ENCODE measurements at regions not wholly inside any gene's neighbourhood (a gene's known extent, or its start where the extent isn't known, plus 50 kb on each side); places are given as distances from the start of the nearest gene placed in this dataset.

DNA sequence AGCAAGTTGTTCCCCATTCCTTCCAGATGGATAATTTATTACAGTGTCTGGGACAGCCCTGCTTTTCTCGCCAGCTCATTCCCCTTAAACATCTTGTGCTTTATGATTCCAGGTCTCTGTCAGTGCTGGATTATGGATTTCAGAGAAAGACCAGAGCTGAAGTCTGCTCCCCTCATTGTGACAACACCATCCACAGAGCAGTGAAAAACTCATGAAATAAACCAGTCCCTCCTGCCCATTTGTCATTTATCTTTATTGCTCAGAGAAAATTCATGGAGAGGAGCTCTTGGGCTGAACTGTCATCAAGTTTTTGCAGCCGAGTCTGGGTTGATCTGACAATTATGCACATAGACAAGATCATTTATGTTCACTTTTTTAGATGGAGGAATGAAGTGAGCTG is 92.7 kb upstream of the GPR12 start (continued):
- no peak for TF ChIP-seq REST (IDR thresholded peaks at IDR 0.05; ENCODE audit: low read depth)
- TF ChIP-seq ZFX (IDR thresholded peaks at IDR 0.05): no peak
- TF ChIP-seq YY1 (IDR thresholded peaks at IDR 0.05; ENCODE audit: extremely low read depth, insufficient replicate concordance, low read depth, low read length): no peak
- TF ChIP-seq POLR2A (IDR thresholded peaks at IDR 0.05; ENCODE audit: borderline replicate concordance, extremely low read depth, insufficient read depth, insufficient read length): no peak

GRCh38 chr13:26847281-26847680 is 86.7 kb upstream of the GPR12 start:
- ChIA-PET CTCF (no interaction called here), POLR2A (no interaction called here), RAD21 (ENCODE audit: low non-redundant PET in 1 of 2, low total read pairs in 2 of 2, uncharacterized antibody in 2 of 2, unreplicated experiment in 2 of 2) (no interaction called here)
- peaks cover 55% of the 10 kb centered on the region for H3K27me3 ChIP-seq (ENCODE audit: insufficient read depth, low read length)
- no peak overlapping the region for H3K9ac ChIP-seq (ENCODE audit: low read length)
- H3K9me3 ChIP-seq (ENCODE audit: control insufficient read depth in 1 of 2, insufficient read depth in 1 of 2, low read depth in 1 of 2, low read length in 2 of 2): no peaks in the 10 kb centered on the region
- no peak overlapping the region for H3K4me2 ChIP-seq (ENCODE audit: low read length)
- DNase-seq (ENCODE audit: low read depth, low spot score) (no peak), ATAC-seq (no peak)
- H3K79me2 ChIP-seq (ENCODE audit: insufficient read depth, low read length): no peaks in the 10 kb centered on the region
- intact Hi-C loops (cut with micrococcal nuclease): no loop called here
- H3K9me2 ChIP-seq (ENCODE audit: insufficient read depth): no peaks in the 10 kb centered on the region
- no peaks in the 10 kb centered on the region for H3K36me3 ChIP-seq (ENCODE audit: control insufficient read depth in 1 of 2, insufficient read depth in 2 of 2, low read length in 2 of 2)
- no peak overlapping the region for H3K27ac ChIP-seq (ENCODE audit: low read depth, low read length)
- H3K4me3 ChIP-seq (replicated peaks in 1 of 2; ENCODE audit: low read depth in 1 of 2, low read length in 2 of 2): no peak overlapping the region
- no TSS peak for BruUV-seq (replicated peaks)
- H3K4me1 ChIP-seq (ENCODE audit: control insufficient read depth in 1 of 2, insufficient read depth in 2 of 2, low read length in 2 of 2): no peaks in the 10 kb centered on the region
- H4K20me1 ChIP-seq (ENCODE audit: insufficient read depth): no peaks in the 10 kb centered on the region
- H2AFZ ChIP-seq (ENCODE audit: low read depth, low read length, poor library complexity, severe bottlenecking): no peak overlapping the region
- TF ChIP-seq, protein P1, sequence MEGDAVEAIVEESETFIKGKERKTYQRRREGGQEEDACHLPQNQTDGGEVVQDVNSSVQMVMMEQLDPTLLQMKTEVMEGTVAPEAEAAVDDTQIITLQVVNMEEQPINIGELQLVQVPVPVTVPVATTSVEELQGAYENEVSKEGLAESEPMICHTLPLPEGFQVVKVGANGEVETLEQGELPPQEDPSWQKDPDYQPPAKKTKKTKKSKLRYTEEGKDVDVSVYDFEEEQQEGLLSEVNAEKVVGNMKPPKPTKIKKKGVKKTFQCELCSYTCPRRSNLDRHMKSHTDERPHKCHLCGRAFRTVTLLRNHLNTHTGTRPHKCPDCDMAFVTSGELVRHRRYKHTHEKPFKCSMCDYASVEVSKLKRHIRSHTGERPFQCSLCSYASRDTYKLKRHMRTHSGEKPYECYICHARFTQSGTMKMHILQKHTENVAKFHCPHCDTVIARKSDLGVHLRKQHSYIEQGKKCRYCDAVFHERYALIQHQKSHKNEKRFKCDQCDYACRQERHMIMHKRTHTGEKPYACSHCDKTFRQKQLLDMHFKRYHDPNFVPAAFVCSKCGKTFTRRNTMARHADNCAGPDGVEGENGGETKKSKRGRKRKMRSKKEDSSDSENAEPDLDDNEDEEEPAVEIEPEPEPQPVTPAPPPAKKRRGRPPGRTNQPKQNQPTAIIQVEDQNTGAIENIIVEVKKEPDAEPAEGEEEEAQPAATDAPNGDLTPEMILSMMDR (IDR thresholded peaks at IDR 0.05 in 2 of 3, conservative IDR thresholded peaks at IDR 0.05 in 1 of 3; ENCODE audit: borderline replicate concordance in 1 of 3, insufficient read depth in 1 of 3, low read depth in 2 of 3, low read length in 2 of 3): no peak
- no peak for TF ChIP-seq EZH2phosphoT487 (IDR thresholded peaks at IDR 0.05; ENCODE audit: borderline replicate concordance)
- no peak for TF ChIP-seq SIN3A (IDR thresholded peaks at IDR 0.05; ENCODE audit: low read depth)
- no peak for TF ChIP-seq ZNF274 (IDR thresholded peaks at IDR 0.05; ENCODE audit: low read depth, low read length)
- no peak for TF ChIP-seq POLR2AphosphoS5 (IDR thresholded peaks at IDR 0.05; ENCODE audit: low read depth, low read length)
- TF ChIP-seq CBX3 (IDR thresholded peaks at IDR 0.05; ENCODE audit: low read depth): no peak
- no peak for TF ChIP-seq CEBPB (IDR thresholded peaks at IDR 0.05; ENCODE audit: low read depth)
- no peak for TF ChIP-seq ZFX (IDR thresholded peaks at IDR 0.05)
- TF ChIP-seq POLR2A (IDR thresholded peaks at IDR 0.05; ENCODE audit: borderline replicate concordance, extremely low read depth, insufficient read depth, insufficient read length): no peak
- no peak for TF ChIP-seq MAX (IDR thresholded peaks at IDR 0.05)
- TF ChIP-seq FOSL1 (IDR thresholded peaks at IDR 0.05; ENCODE audit: low read depth): no peak
- no peak for TF ChIP-seq REST (IDR thresholded peaks at IDR 0.05; ENCODE audit: low read depth)
- TF ChIP-seq JUND (IDR thresholded peaks at IDR 0.05): no peak
- no peak for TF ChIP-seq ATF3 (IDR thresholded peaks at IDR 0.05)
